Body of pancreas (tissue), 4 donors: ENCODE measurements at regions not wholly inside any gene's neighbourhood (a gene's known extent, or its start where the extent isn't known, plus 50 kb on each side); places are given as distances from the start of the nearest gene placed in this dataset.
"Not testable (repeated sequence)": the region's sequence is repeated elsewhere in the genome, so short reads cannot be mapped to it uniquely, and the experiment has no call there.

ENCODE experiments used
- ATAC-seq: fragments of 150-250 bp; one replicate; pipeline ENCODE4 v1.9.1; 2016
- DNase-seq, 4 donors: peaks; one replicate each; pipeline ENCODE4 v3.0.0-alpha.2; 2019
- H3K27ac ChIP-seq, 4 donors: fragments of 200-600 bp; sonication (generic); 1 replicate in 3 of 4; 2 replicates in 1 of 4; pipeline versions ENCODE4 v1.5.1 to v1.6.1; 2016 to 2019; ENCODE audit warnings: mild to moderate bottlenecking in 1 of 4, mixed read lengths in 1 of 4, moderate library complexity in 1 of 4
- H3K27me3 ChIP-seq, 2 donors: fragments of 200-600 bp; sonication (generic); one replicate each; pipeline ENCODE4 v1.6.0; 2016; ENCODE audit warnings: mild to moderate bottlenecking in 1 of 2
- H3K36me3 ChIP-seq, 2 donors: fragments of 200-600 bp; sonication (generic); replicated peaks in 1 of 2; 2 replicates each; pipeline ENCODE4 v1.5.1; 2016; ENCODE audit warnings: low read depth in 2 of 2; ENCODE audit not compliant: insufficient read depth in 1 of 2
- H3K4me1 ChIP-seq: fragments of 200-600 bp; sonication (generic); one replicate; pipeline ENCODE4 v1.6.0; 2016
- H3K4me3 ChIP-seq, 2 donors: fragments of 200-600 bp; sonication (generic); 1 replicate in 1 of 2; 2 replicates in 1 of 2; pipeline ENCODE4 v1.5.1; 2016 to 2019
- H3K9me3 ChIP-seq, 3 donors: fragments of 200-600 bp; sonication (generic); 1 replicate in 2 of 3; 2 replicates in 1 of 3; pipeline ENCODE4 v1.5.1; 2016
- WGBS, 2 donors: methylation state at CpG; one replicate each; pipeline ENCODE4 v1.1.5; 2017; 5-methylcytosine and 5-hydroxymethylcytosine counted together
- intact Hi-C: fragments of 100-400 bp; cut with DNase I; formaldehyde crosslinking; loops from one replicate; pipeline ENCODE4 v1.15.1; 2023

DNA sequence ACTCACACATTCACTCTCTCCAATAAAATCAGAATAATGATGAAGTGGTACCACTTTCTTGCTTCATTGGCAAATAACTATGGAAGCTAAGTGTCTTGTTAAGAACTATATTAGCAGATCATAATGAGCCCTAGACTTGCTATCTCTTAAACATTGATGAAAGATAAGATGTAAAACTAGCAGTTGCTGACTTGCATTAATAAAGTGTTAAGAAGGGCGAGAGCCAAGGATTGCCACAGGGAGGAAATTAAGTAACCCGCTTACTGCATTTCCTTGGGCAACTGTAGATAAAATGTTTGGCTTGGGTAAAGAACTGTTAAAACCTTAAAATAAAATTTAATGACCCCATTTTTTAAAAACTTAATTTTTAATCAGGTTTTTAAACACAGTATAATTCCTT, 167.0 kb downstream of the SPATA31A6 start:
- not testable (repeated sequence) for H3K4me1 ChIP-seq
- WGBS, 2 donors: no CpG with 5 or more reads among the region's 2 CpGs

GRCh38 chr9:42357604-42358373, 174.3 kb downstream of the SPATA31A6 start:
- H3K27ac ChIP-seq, H3K4me1 ChIP-seq, DNase-seq, intact Hi-C loops, H3K27me3 ChIP-seq, H3K9me3 ChIP-seq, ATAC-seq, H3K4me3 ChIP-seq, H3K36me3 ChIP-seq: not testable (repeated sequence)
- whole genome bisulfite sequencing, 2 donors: 35 to 37% methylated on average over 14 to 21 of the region's 40 CpGs

More for the DNA sequence above, 167.0 kb downstream of the SPATA31A6 start:
- DNase-seq, H3K9me3 ChIP-seq, ATAC-seq, H3K27ac ChIP-seq, intact Hi-C loops, H3K4me3 ChIP-seq, H3K36me3 ChIP-seq, H3K27me3 ChIP-seq: not testable (repeated sequence)

DNA sequence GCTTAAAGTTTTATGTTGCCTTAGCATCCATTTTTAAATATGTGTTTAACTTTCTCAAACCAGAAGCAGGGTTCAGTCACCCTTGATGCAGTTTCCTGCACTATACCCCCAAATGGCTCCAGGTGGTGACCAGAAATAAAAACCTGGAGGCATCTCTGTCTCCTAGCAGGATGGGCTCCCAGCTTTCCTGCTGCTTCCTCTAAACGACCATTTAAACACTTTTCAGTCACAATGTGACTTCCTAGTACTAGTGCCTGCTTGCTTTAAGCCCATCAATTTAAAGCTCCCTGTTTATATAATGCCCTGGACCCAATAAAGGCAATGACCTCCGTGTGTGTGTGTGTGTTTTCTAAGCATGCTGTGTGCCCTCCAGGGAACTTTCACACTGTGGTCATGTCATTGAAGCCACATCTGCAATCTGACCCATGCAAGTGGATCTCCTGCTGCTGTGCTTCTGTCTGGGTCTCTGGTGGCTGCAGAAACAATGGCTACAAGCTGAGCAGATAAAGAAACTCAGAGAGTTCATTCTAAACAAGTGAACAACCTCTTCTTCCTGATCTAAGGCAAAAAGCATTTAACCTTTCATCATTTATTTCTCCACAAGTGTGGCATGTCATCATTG, 175.3 kb downstream of the SPATA31A6 start:
- ATAC-seq: not testable (repeated sequence)

DNA sequence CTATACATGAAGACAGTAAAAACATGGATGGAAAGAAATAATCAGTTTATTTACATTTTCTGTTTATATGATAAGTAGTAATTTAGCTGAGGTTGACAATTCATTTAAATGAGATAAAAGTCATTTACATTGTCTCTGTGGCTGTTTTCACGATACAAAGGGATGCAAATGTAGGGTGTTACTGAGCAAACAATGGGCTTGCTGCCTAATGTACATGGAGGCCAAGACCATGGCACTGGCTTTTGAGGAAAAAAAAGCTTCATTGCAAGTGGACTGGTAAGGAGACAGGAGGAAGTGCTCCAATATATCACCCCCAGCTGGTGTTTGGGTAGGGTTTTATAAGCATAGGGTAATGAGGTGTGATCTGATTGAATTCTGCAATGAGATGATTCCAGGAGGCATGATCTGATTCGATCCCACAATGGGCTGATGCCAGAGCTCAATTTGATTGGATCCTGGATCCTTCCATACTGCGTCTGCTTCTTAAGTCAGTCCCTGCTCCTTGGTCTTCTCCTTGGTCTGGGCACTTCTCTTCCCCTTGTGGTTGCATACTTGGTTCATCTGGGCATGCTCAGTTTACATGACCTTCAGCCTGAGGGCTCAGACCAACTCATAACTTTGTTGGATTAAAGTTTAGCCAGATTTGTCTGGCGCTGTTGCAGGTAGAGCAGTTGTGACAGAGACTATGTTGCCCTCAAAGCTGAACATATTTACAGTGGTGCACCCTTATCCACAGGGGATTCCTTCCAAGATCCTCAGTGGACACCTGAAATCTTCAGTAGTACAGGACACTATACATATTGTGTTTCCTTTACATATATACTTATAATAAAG, 181.2 kb downstream of the SPATA31A6 start:
- H3K27me3 ChIP-seq, H3K4me1 ChIP-seq, H3K4me3 ChIP-seq, H3K27ac ChIP-seq, DNase-seq, intact Hi-C loops, H3K36me3 ChIP-seq, H3K9me3 ChIP-seq, ATAC-seq: not testable (repeated sequence)
- 71 to 74% methylated on average over 2 of the region's 4 CpGs for WGBS, 2 donors

More for the DNA sequence above, 175.3 kb downstream of the SPATA31A6 start:
- H3K4me3 ChIP-seq, H3K27me3 ChIP-seq, intact Hi-C loops, H3K9me3 ChIP-seq, H3K27ac ChIP-seq, H3K36me3 ChIP-seq, H3K4me1 ChIP-seq, DNase-seq: not testable (repeated sequence)
- WGBS, 2 donors: 7 to 15% methylated on average over 2 of the region's 2 CpGs

DNA sequence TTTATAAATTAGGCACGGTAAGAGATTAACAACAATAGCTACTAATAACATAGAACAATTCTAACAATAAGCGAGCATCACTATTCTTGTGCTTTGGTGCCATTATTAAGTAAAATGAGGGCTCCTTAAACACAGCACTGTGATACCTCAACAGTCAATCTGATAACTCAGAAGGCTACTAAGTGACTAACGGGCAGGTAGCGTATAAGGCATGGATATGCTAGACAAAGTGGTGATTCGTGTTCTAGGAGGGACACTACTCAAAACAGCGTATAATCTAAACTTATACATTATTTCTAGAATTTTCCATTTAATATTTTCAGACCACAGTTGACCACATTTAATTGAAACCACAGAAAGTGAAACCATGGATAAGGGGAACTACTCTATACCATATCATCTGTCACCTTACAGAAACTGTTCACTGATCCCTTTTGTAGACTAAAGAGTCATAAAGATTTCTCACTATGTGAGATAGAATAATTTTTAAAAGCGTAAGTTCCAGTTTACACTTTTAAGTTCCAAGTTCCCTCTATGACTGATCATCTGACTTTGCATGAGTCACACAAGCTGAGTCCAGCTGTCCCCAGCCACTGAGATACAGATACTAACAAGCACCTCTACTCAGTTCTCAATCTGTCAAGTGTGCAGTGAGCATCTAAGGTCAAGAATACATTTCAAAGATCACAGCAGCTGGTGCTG, 181.9 kb downstream of the SPATA31A6 start:
- H3K9me3 ChIP-seq, H3K4me3 ChIP-seq, H3K27me3 ChIP-seq, H3K4me1 ChIP-seq, DNase-seq, ATAC-seq, H3K27ac ChIP-seq, H3K36me3 ChIP-seq, intact Hi-C loops: not testable (repeated sequence)
- 74 to 75% methylated on average over 7 of the region's 7 CpGs for WGBS, 2 donors

DNA sequence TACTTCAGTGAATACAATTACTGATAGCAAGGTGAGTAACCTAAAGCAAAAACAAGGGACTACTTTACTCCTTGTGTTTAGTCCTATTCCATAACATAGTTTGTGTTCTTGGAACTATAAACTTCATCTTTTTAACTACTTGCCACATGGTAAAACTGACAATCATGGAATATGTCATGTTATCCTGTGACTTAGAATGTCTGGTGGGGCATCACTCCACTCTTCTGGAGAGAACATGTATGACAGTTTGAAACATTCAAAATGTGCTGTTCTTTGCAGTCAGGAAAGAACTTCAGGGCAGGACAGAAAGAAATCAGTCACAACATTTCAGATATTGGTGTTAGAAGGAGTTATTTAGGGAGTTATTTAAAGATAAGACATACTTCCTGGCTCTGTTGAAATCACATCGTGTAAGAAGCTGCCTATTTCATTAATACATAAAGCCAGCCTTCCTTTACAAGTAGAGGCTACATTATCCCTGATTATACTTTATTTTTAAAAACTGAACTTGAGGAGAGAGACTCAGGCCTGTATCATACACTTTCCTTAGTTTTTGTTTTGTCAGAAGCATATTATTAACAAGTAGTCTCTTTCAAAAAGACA, 184.9 kb downstream of the SPATA31A6 start:
- 3 to 5% methylated on average over 1 of the region's 1 CpG for WGBS, 2 donors
- H3K36me3 ChIP-seq, H3K4me3 ChIP-seq, H3K9me3 ChIP-seq, H3K4me1 ChIP-seq, H3K27ac ChIP-seq, intact Hi-C loops, DNase-seq, H3K27me3 ChIP-seq, ATAC-seq: not testable (repeated sequence)

DNA sequence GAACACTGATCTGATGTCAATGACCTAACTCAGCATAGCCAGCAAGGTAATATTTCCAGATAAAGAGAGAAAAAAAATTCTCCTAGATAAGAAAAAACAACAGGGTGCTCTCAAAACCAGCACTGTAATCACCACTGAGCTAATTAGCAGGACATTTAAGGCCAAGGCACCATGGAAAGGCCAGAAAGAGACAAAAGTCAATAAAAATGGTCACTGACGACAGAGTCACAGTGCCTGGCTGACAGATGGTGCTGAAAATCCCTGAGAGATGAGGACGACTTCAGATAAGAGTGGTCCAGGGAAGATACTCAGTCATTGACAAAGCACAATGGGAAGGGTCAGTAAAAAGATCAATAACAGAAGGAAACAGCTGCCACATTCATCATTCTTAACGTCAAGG, 186.7 kb downstream of the SPATA31A6 start:
- H3K9me3 ChIP-seq, H3K36me3 ChIP-seq, H3K4me3 ChIP-seq, H3K27me3 ChIP-seq, intact Hi-C loops, H3K4me1 ChIP-seq, ATAC-seq, DNase-seq, H3K27ac ChIP-seq: not testable (repeated sequence)
- WGBS, 2 donors: 57% methylated on average over 1 of the region's 3 CpGs; no CpG with 5 or more reads in 1 of the 2 donors

- H3K9me3 ChIP-seq, H3K27me3 ChIP-seq, DNase-seq, intact Hi-C loops, H3K36me3 ChIP-seq, H3K4me3 ChIP-seq, ATAC-seq, H3K27ac ChIP-seq, H3K4me1 ChIP-seq: not testable (repeated sequence)
- WGBS, 2 donors: 100% methylated on average over 1 of the region's 1 CpG
Measured at GRCh38 chr9:42371417-42371816, 188.0 kb downstream of the SPATA31A6 start.

- H3K4me1 ChIP-seq, H3K27me3 ChIP-seq, H3K9me3 ChIP-seq, DNase-seq, H3K36me3 ChIP-seq, H3K27ac ChIP-seq, ATAC-seq, intact Hi-C loops, H3K4me3 ChIP-seq: not testable (repeated sequence)
- 75 to 87% methylated on average over 18 to 23 of the region's 23 CpGs for WGBS, 2 donors
Measured at GRCh38 chr9:42377530-42378417, 194.3 kb downstream of the SPATA31A6 start.
